Ovary (tissue), 3 donors: ENCODE measurements at regions not wholly inside any gene's neighbourhood (a gene's known extent, or its start where the extent isn't known, plus 50 kb on each side); places are given as distances from the start of the nearest gene placed in this dataset.

Experiments used
- POLR2A ChIP-seq: fragments of 450-650 bp; IDR thresholded peaks from one replicate; pipeline ENCODE4 v1.6.1; 2017; ENCODE audit warnings: antibody characterized with exemption, mild to moderate bottlenecking, moderate library complexity
- TF ChIP-seq, protein P1 (sequence below), 3 donors: fragments of 450-650 bp in 2 of 3; fragments of 200-600 bp in 1 of 3; IDR thresholded peaks; one replicate each; pipeline versions ENCODE4 v1.5.1 to v1.8.0; 2016 to 2022; ENCODE audit warnings: antibody characterized with exemption in 3 of 3, mild to moderate bottlenecking in 1 of 3
- donor health status: DM: no; HTN: no; CAD: no.

DNA sequence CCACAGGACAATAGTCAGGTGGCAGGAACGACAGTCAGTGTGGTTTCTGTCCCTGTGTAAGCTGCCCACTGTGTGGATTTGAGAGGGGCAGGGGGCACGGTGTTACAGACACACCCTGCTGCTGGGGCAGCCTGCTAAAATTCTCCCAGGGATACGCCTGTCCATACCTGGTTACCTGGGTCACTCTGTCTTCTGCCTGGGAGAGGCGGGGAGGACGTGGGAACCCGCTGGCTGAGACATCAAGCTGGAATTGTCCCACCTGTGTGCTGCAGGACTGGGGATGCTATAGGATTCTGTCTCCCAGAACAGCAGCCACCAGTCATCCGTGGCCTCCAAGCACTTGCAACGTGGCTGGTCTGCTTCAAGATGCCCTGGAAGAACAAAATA, 63.8 kb upstream of the LINC01488 start:
- no peak for TF ChIP-seq POLR2A
- TF ChIP-seq, protein P1, sequence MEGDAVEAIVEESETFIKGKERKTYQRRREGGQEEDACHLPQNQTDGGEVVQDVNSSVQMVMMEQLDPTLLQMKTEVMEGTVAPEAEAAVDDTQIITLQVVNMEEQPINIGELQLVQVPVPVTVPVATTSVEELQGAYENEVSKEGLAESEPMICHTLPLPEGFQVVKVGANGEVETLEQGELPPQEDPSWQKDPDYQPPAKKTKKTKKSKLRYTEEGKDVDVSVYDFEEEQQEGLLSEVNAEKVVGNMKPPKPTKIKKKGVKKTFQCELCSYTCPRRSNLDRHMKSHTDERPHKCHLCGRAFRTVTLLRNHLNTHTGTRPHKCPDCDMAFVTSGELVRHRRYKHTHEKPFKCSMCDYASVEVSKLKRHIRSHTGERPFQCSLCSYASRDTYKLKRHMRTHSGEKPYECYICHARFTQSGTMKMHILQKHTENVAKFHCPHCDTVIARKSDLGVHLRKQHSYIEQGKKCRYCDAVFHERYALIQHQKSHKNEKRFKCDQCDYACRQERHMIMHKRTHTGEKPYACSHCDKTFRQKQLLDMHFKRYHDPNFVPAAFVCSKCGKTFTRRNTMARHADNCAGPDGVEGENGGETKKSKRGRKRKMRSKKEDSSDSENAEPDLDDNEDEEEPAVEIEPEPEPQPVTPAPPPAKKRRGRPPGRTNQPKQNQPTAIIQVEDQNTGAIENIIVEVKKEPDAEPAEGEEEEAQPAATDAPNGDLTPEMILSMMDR (IDR thresholded peaks at IDR 0.05) = no peak
